HG02973 (cell line): ENCODE measurements at regions not wholly inside any gene's neighbourhood (a gene's known extent, or its start where the extent isn't known, plus 50 kb on each side); places are given as distances from the start of the nearest gene placed in this dataset.

ENCODE experiments used
- ATAC-seq: cut with Tn5 transposase; IDR thresholded peaks from one replicate; pipeline ENCODE4 v1.9.1; 2021; ENCODE audit warnings: moderate library complexity; ENCODE audit not compliant: unreplicated experiment

DNA sequence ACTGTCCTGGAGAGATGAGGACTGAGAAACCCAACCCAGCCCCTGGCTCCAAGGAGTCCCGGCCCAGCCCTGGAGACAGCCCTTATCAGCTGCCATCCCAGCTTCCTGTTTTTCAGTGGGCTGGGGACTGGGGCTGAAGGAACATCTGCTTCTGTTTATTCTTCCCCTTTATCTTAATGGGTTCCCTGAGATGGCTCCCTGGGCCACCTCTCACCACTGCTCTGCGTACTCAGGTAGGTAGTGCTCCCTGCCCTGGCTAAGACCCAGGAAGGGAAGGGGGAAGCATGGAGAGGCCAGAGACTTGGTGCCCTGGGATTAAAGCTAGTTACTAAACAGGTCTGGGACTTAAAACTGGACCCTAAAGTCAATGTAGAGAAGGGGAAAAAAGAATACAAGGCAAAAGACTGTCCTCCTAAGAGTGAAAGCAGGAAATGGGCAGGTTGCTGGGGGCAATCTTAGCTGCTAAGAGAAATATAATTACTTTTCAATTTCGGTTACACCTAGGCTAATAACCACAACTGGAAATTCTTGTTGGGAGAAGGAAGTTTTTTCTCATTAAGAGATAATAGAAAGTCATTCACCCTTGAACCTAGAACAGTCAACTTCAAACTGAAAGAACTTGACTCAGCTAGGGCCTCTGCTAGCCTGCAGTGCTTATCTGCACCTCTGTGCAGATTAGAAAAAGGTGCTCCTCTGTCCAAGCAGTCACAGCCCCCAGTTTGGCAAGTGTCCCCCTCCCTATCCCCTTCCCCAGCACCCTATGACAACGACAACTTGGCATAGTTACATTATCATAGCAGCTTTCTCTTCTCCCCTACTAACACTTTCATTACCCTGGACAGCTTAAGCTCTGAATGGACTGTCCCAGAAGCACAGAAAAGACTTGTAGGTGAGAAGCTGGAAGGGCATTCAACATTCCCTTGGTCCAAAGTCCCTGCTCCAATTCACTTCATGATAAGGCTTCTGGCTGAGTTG, 65.6 kb upstream of the KDM7A start:
- peak; percentile 59 for ATAC-seq

DNA sequence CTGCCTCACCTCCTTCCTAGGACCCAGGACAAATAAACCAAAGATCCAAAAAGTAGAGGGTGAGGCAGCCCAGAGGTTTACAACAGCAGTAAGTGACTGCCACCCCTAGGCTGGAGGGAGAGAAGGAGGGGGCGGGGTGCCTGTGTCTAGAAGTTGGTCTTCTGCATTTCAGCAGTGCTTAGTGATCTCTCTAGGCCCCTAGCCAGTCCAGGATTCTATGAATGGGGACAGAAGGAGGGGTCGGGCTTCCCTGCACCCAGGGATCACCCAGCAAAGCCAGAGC, 62.8 kb upstream of the KDM7A start:
- ATAC-seq: no peak

DNA sequence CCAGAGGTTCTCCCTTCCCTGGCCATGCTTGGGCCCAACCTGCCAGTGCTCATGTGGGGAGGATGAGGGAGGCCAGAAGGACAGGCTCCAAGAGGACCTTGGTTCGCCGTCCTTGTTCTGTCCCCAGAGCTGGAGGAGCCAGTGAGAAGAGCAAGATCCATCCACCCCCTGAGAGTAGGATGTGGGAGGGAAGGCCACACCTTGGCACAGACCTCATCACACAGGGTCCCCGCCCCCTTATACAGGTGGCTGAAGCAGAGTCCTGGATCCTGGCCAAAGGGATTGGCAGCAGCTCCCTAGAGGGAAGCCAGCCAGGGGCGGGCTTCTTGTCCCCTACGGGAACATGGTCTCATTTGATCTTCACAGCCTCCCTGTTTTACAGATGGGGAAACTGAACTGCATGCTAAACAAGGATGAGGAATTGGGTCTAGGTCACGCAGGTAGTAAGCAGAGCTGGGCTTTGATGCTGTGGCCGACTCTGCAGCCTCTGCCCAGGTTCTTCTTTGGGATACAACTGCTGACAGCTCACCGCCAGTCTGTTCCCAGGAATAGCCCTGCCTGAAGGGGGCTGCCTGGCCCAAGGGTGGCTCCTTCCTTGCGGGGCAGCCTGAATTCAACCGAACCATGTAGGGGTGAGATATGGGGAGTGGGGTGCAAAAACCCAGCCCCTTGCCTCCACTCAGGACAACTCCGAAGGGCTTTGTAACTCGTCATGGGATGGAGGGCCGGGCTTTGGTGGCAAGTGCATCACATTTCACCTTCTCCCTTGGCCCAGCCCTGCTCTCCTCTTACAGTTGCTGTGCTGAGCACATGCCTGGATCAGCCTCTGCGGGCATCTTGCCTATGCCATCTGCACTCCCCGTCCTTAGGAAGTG, 62.2 kb upstream of the KDM7A start:
- ATAC-seq: no peak

DNA sequence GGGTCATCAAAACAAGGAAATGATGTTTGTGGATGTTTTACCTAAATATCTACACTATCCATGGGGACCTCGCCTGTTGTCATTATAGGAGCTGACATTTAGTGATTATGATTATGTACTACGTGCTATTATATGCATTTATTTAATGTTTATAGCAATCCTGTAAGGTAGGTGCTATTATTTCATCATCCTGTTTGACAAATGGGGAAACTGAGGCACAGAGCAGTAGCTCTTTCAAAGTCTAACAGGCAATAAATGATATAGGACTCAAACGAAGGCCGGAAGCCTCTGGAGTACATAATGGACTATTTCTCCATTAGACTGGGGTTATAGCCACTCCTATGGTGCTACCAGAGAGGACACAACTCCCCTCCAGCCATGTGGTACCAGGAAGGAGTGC, 60.6 kb upstream of the KDM7A start:
- no peak for ATAC-seq

DNA sequence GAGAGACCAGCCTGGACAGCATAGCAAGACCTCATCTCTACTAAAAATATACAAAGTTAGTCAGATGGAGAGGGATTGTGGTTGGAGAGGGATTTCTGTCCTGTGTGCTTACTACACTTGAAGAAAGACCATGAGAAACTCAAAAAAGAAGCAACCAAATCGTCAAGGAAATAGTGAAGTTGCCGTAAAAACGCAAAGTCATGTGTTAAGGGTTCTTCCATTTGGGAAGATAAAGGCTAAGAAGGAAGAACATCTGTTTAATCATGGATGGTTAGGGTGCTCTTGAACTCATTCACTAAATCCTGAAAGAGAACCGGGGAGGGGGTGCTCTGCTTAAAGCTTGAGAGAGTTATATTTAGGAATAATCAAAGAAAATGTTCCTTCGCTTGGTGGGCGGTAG, 59.8 kb upstream of the KDM7A start:
- no peak for ATAC-seq

DNA sequence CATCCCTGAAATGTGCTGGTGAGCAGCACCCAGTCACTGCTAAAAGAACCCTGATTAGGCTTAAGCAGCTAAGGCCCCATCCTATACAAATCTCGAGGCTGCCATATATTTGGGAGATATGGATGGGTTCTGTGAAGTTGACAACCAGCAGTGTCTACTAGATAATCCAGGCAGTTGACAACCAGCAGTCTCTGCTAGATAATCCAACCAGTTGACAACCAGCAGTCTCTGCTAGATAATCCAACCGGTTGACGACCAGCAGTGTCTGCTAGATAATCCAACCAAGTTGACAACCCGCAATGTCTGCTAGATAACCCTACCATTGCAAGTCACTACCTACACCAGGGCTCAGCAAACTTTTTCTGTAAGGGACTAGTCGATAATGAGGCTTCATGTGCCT, 58.3 kb upstream of the KDM7A start:
- no peak for ATAC-seq

GRCh38 chr7:140232957-140233917, 56.5 kb upstream of the KDM7A start:
- ATAC-seq: no peak

DNA sequence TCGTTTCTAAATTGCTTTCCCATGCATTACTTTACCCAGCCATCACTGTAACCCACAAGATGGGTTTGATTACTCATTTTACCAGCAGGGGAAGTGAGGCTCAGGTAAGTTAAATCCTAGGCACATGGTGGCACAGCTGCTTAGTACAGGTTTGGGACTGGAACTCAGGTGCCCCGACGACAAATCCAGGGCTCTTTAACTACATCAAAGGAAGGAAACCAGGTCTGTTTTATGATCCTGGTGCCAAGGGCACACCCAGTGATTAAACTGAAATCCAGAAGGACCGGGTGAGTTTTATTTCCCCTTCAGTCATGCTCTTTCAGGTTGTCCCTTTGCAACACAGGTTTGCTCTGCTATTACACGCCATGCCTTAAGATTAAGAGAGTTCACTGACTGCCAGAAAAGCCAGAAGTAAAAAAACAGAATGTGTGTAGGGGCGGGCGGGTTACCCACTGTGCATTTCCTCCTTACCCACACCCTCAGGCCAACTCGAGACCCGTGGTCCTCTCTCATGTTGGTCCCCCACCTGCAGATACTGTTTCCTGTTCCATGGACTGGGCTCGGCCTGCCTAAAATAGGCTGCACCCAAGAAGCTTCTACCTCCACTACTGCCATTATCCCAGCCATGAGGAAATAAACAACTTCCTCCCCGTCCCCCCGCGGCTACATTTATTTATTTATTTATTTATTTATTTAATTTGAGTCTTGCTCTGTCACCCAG, 55.1 kb upstream of the KDM7A start:
- no peak for ATAC-seq

- no peak for ATAC-seq
Observed at GRCh38 chr7:140230861-140231770, 54.3 kb upstream of the KDM7A start.

DNA sequence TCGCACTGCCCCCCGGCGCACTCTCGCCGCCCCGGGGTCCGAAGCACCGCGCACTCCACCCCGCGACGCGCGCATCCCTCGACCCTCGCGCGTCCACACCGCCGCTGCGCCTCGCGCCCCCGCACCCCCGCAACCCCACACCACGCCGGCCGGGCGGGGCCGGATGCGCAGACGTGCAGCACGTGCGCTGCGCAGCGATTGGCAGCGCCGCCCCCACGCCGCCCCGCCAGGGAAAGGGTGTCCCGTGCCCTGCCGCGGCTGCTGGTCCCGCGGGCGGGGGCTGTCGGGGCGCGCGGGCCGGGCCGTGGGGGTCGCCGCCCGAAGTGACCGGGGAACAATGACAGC, 53.7 kb upstream of the KDM7A start:
- ATAC-seq: peak; percentile 24

DNA sequence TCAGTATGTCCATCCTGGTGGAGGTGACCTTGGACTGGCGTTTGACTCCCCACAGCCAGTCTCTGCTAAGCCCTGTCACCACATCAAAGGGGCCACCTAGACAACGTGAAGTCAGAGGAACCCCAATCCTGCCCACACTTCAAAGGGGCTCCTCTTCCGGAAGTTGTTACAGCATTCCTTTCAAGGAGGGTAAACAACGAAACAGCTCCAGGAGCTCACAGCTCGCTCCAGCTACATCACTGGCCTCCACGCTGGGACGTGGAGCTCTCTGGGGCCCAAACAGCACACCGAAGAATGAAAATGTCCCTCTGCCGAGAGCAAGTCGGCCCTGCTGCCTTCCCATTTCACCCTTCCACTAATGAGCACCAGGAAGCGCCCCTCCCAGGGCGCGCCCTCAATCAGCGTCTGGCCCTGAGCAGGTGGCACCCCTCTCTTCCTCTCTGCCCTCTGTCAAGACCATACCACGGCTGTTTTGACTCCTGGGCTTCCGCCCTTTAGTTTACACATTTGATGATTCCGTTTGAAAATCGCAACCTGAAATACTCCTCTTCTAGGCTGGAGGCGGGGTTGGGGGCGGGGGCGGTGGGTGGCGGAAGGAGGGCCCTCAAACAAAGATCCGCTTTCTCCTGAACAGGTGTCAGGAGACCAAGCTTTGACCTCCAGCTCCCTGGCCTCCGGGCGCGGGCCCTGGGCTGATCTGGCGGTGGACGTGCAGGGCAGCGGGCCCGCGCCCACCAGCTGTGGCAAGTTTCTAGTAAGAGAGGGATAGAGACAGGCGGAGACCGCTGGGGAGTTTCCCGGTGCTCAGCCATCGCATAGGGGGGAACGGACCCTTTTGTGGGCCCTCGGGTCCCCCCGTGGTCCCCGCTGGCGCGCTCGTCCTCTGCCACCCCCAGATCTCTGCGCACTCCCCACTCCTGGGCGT, 53.1 kb upstream of the KDM7A start:
- peak; percentile 29 for ATAC-seq

DNA sequence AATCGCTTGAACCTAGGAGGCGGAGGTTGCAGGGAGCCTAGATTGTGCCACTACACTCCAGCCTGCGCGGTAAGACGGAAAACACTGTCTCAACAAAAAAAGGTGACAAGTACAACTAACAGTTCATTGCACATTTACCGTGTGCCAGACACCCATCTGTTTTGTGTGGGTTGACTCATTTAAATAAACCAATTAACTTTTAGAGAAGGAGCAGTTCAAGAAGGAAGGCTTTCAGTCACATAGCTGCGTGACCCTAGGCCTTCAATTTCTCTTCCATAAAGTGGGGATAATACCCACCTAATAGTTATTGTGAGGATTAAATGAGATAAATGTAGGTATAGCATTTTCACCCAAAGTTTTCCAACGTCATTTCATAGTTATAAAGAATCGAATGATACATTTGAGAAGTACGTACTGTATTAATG, 52.3 kb upstream of the KDM7A start:
- no peak for ATAC-seq
